GM21528 (cell line): ENCODE measurements at regions not wholly inside any gene's neighbourhood (a gene's known extent, or its start where the extent isn't known, plus 50 kb on each side); places are given as distances from the start of the nearest gene placed in this dataset.
"Not testable (repeated sequence)": the region's sequence is repeated elsewhere in the genome, so short reads cannot be mapped to it uniquely, and the experiment has no call there.

ENCODE experiments used
- ATAC-seq: cut with Tn5 transposase; IDR thresholded peaks from one replicate; pipeline ENCODE4 v1.9.1; 2021; ENCODE audit warnings: mild to moderate bottlenecking, moderate library complexity; ENCODE audit not compliant: unreplicated experiment, low FRiP score

DNA sequence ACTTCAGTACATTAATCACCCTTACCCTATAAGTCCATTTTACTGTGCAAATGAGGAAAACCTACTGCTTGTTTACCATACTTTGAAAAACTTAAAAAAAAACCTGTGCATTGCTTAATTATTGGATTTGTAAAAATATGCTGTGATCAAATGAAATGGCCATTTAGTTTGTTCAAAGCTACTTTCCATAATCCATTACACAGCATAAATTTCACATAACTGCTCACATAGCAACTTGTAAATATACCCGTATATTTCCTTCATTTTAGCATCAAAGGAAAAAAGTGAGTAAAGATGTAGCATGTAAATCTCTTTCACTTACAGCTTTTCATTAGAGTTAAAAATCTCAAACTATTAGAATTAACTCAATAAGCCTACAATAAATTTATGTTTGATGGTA, 415.1 kb downstream of the NR4A2 start:
- no peak for ATAC-seq

DNA sequence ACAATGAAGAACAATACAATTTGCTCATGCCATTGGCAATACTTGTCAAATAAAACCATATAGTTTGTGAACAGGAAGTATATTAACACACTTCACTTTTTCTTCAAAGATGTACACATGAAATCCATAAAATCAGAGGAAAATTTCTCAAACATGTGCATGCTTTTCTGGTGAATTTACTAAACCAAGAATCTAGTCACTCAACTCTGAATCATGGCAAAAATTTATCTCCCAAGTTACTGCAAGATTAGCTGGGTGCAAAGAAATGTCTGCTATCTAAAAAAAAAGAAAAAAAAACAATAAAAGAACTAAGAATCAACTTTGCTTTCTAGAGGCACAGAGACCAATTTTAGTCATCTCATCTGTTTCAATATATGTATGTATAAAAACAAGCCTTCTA, 419.2 kb downstream of the NR4A2 start:
- no peak for ATAC-seq

DNA sequence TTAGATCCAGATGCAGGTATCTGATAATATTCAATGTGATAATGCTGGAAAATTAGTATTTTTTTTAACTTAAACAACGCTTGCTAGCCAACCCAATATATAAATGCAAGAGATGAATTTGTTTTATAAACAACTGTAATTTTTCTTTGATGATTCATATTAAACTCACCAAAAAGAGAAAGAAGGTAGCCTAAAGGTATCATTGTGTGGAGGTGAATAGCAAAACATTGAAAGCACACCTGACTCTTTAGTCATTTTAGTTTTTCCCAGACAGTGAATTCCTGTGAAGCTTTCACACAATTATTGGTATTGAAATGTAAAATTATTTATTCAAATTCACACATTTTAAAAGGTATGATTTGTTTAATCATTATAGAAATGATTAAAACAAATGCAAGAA, 424.0 kb downstream of the NR4A2 start:
- no peak for ATAC-seq

DNA sequence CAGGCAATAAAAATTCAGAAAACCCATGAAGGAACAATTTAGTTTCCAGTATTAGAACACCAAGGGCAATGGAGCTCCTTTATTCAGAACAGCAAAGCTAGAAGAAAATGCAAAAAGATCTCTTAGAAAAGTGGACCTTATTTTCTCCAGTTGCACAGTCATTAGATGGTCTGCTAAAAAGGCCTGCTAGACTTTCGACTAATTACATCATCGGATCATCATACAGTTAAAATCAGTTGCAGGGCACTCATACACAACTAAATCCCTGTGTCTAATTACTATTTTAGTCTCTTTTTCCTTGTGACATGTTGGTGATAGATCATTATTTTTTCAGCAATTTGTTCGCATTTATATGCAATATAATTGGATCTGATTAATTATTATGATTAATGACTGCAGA, 425.3 kb downstream of the NR4A2 start:
- ATAC-seq, result no peak

DNA sequence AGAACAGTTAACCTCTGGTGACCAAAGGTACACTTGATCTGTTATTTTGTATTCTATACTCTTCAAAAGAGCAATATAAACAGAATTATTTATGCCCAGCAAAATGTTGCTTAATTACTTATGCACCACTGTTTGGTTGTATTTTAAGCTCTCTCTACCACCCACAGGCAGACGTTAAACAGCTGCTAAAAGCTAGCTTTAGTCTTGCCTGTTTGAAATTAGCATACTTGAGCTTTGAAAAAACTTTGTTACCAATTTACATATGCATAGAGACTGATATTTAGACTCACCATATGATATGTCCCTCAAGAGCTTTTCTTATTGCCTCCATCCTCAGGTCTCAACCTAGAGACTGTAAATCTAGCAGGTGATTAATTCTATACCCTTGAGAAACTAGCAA, 426.9 kb downstream of the NR4A2 start:
- no peak for ATAC-seq

DNA sequence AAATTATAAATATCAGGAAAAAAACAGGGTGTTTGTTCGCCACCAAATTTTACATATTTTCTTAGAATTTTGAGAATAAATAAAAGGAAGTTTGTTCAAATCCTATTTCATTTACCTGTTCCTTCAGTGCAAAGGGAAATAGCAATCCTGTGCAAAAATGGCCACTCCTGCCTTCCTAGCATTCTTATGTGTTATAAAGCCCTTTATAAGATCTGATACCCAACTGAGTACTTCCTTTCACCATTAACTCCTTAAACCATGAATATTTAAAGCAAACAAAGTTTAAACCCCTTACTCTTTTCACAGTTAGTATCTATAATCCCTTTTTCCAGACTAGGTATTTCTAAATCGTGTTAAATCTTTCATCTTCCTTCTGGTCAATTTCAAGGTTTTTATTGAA, 427.8 kb downstream of the NR4A2 start:
- no peak for ATAC-seq

DNA sequence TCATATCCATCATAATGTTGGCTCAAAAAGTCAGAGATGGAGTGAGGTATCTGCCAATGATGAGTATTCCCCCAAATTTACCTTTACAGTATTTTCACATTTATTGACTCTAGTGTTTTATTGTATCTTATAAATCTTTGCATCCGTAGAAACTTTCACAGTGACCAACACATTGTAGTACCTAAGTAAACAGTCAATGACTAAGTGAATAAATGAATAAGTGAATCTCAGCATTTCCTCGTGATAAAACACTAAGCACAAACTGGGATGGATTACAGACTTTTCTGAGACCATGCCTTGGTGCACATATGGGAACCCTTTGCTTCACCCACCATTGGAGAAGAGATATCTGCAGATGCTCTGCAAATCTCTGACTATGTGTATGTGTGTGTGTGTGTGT, 429.9 kb downstream of the NR4A2 start:
- no peak for ATAC-seq

DNA sequence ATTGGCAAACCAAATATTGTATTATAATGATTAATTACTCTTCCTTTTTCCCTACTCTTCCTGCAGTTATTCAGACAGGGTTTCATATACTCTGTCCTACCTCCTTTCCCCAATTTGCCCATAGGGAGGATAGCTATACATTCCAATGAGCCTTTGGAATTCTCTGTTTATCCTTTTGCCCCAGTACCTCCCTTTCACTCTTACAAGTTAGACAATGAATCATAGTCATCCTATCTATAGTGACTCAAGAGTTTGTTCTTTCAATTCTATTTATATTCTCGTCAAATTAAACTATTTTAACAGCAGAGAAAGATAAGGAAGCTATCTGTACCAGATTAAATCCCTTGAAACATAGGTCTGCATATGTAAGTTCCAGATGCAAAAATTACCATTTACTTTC, 437.5 kb downstream of the NR4A2 start:
- ATAC-seq, result no peak

DNA sequence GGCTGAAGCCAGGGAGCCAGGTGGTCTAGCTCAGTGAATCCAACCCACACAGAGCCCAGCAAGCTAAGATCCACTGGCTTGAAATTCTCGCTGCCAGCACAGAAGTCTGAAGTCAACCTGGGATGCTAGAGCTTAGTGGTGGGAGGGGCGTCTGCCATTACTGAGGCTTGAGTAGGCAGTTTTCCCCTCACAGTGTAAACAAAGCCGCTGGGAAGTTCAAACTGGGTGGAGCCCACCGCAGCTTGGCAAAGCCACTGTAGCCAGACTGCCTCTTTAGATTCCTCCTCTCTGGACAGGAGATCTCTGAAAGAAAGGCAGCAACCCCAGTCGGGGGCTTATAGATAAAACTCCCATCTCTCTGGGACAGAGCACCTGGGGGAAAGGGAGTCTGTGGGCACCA, 452.1 kb downstream of the NR4A2 start:
- not testable (repeated sequence) for ATAC-seq

DNA sequence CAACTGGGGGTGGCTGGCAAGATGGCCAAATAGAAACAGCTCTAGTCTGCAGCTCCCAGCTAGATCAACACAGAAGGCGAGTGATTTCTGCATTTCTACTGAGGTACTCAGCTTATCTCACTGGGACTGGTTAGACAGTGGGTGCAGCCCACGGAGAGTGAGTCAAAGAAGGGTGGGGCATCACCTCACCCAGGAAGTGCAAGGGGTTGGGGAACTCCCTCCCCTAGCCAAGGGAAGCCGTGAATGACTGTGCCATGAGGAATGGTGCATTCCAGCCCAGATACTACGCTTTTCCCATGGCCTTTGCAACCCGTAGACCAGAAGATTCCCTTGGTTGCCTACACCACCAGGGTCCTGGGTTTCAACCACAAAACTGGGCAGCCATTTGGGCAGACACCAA, 452.6 kb downstream of the NR4A2 start:
- ATAC-seq, result not testable (repeated sequence)

DNA sequence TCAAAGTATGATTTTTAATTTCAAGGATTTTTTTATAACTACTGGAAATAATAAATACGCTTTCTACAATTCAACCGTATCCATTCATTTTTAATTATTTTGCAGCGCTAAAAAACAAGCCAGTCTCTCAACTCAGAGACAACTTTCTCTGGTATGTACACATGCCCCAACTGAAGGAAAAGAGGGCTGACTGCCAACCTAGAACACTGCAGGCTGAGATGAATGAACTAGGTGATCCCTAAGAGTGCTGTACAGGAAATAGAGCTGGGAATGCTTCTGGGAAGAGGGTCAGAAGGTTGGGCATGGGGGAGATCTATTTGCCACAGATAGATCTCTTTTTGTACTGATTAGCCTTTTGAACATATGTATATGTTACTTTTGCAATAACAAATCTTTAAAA, 460.1 kb downstream of the NR4A2 start:
- no peak for ATAC-seq

DNA sequence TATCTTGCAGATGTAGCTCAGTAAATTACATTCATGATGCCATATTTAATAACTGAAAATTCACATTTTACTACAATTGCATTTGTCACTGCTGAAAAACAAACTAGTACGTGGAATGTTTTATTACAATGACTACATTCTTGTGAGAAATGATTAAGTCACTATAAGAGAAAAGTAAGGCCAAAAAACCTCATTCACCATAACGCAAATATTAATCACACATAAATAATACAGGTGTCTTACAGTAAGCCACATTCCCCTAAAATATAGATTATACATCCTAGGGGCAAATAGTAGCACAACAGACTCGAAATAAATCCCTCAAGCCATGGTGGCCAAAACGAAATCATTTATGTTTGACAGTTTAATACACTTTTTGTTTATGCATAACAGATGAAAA, 460.6 kb downstream of the NR4A2 start:
- ATAC-seq, result no peak

DNA sequence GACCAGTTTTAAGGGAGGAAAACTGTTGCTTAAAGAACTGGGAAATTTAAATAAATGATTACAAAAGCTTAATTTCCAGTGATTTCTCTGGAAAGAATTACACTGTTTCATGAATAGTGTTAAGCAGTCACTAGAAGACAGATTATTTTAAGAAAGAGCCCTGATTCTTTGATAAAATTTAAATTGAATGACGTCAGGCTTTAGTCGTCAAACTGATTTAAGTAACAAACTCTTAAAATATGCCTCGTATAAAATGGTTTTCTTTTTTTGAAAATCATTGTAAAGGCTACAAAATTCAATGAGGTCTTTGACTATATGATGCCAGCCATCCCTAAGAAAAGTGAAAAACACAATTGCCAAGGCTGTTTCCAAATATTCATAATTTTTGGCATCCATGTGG, 465.0 kb downstream of the NR4A2 start:
- no peak for ATAC-seq

DNA sequence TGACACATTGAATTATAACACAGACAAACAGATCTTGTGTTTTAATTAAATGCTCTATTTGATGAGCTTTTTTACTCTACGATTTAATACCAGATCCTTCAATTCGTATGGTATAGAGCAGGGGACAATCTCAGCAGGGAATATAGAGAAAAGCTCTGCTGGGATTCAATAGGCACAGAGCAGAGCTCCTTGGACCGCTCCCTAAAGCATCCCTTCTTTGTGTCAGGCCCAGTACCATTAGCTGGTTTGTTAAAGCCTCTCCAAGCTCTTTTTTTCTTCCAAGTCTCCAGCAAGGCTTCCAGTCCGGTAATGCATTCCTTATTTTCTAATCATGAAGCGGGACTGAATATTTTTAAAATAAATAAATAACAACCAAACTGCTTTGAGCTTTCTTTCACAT, 466.0 kb downstream of the NR4A2 start:
- no peak for ATAC-seq

DNA sequence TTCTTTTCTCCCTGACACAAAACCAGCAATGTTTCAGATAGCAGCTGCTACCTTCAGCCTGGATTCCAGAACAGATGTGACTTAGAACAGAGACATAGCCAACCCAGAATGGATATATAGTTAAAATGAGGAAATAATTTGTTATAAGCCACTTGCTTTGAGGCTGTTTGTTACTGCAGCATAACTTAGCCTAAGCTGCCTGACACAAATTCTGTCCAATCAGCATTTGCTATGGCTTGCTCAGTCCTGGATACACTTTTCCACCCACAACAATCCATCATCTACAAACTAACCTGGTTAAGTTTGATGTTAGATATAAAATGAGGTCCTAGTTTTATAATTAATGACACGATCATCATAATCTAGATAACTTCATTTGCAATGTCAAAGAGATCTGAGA, 480.4 kb downstream of the NR4A2 start:
- ATAC-seq, result no peak

DNA sequence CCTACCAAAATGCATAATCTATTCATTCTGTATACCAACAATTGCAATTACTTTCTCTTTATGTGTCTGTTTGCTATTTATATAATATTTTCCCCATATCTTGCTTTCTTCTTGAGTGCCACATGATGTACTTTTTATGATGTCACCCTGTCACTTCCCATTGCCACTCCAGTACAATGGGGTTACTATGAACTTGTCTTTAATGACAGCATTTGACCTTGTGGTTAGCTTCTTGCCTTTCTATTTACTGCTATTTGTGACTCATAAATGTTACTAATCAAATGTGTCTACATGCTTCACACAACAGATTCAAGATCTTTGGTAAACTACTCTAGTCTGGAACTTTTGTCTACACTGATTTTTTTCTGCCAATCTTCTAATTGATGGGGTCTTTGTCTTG, 486.3 kb downstream of the NR4A2 start:
- ATAC-seq, result no peak

DNA sequence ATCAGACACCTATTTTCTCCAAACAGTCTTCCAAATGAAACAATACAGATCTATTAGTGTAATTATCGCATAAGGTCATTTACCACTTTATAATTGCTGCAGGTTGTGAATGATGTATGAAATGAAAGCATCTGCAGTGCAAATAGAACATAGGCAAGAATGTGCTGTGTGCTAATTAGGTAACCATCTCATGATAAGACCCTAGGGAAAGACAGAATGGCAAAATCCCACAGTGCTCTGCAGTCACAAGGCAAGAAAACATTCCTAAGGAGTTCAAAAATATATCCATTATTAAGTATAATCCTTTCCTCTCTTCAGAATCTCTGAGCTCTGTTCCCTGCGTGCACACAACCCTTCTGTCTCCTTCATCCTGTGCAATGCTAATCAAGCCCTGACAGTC, 488.1 kb downstream of the NR4A2 start:
- ATAC-seq, result no peak

DNA sequence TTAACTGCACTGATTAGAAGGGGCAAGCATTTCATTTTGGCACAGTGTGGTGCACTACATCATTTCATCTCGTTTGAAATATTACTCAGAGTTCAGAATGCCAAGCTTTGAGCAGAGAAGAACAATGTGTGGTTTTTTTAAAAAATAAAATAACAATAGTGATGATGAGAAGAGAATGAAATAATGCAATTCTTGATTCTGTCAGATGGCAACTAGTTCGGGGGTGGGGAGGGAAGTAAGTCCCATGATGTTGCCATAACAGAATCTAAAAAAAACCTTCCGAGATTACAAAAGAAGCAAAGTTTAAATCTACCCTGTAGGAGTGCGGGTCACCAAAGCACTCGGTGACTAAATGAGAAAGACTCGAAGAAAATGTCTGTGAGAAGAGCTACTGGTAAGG, 490.4 kb downstream of the NR4A2 start:
- ATAC-seq, result no peak

DNA sequence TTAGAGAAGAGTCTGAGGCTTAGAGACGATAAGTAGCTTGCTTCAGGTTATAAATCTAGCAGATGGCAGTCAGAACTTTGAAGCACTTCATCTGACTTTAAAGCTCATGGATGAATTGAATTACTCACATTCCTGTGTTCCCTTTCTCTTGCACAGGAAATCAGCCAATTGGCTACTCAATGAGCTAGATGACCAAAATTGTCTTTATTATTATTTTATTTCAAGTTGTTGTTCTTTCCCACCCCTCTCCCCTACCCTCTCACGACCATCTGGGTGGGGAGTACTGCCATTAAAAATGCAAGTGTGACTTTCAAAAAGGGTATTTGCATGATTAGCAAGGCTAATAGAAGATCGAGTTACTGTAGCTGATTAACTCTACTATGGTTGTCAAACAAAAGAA, 491.1 kb downstream of the NR4A2 start:
- no peak for ATAC-seq

DNA sequence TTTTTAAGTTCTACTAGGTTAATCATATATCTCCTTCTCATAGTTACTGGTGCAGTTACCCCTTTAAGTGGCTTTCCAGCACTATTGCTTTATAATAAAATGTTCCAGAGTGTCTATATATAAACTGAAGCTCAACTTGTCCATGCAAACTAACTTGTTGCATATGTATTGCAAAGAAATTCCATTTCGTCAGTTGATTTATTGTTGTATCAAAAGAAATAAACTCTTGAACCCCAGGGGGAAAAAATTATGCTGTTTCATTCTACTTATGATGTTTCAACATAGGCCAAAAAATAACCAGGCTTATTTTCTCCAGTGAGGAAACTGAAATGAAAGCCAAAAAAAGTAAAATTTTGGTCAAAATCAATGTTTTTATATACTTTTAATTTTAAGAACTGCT, 491.9 kb downstream of the NR4A2 start:
- ATAC-seq, result no peak

DNA sequence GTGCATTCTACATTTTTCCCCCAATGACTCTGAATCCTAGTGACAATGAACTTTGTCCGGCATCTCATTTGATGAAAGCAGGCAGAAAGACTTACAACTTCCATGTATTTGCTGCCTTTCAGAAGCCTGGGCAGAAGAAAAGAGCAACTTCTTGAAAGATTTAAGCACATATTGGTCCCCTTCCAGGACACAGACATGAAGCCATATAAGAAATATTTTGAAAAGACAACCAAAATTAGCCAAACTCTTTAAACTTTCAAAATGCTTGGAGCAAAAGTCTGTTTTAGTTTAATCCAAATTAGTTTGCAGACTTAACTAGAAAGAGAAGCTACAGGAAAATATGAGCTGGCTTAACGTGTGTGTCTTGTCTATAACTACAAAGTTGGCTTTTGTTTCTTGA, 492.5 kb downstream of the NR4A2 start:
- ATAC-seq, result no peak

DNA sequence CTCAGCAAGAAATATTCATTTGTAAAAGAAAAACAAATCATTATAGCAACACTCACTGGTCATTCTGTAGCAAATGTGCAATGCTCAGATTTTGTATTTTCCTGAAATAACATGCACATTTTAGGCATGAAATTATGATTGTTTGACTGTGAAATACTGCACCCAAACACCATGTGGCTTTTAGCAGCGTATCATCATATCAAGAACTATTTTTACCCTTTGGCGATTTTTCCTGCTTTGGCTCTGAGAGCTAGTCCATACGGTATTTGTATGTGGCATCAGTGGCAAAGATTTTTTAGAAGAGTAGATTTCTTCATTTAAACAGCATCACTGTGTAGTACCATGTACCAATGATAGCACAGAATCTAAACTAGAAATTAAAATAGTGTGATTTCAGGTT, 493.1 kb downstream of the NR4A2 start:
- no peak for ATAC-seq

DNA sequence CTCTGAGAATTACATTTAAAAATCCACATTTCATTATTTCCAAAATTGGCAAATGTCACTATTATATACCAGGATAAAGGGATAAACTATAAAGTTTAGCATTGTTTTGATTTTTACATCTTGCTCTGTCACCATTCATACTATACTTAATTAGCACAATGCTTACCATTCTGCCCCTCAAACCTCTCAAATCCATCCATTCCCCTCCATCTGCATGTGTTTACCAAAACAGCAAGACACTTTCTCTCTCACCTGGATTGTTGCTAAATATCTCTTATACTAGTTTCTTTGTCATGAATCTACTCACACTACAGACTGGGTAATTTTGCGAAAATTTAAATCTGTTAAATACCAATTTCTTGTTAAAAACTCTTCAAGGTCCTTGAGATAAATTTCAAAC, 496.1 kb downstream of the NR4A2 start:
- no peak for ATAC-seq
